PFSK-1 (cell line): ENCODE measurements at regions not wholly inside any gene's neighbourhood (a gene's known extent, or its start where the extent isn't known, plus 50 kb on each side); places are given as distances from the start of the nearest gene placed in this dataset.

Source experiments
- POLR2AphosphoS5 ChIP-seq: IDR thresholded peaks from 2 replicates; pipeline ENCODE4 v1.6.1; 2012; ENCODE audit warnings: low read depth, mild to moderate bottlenecking, control low read depth, low read length, moderate library complexity
- SIN3A ChIP-seq: IDR thresholded peaks from 2 replicates; pipeline ENCODE4 v1.6.1; 2012; ENCODE audit warnings: mild to moderate bottlenecking, low read length, moderate library complexity, borderline replicate concordance; ENCODE audit not compliant: insufficient read depth

GRCh38 chr5:5777013-5777412 is 354.5 kb downstream of the ICE1 start:
- no peak for TF ChIP-seq POLR2AphosphoS5
- no peak for TF ChIP-seq SIN3A
